H1 (cell line): ENCODE measurements at regions not wholly inside any gene's neighbourhood (a gene's known extent, or its start where the extent isn't known, plus 50 kb on each side); places are given as distances from the start of the nearest gene placed in this dataset.

Experiments
- BACH1 ChIP-seq: IDR thresholded peaks from 2 replicates; pipeline ENCODE4 v1.6.1; 2012; ENCODE audit warnings: low read length, improper control_type of control experiment
- BCL11A ChIP-seq, 2 experiments: IDR thresholded peaks; one replicate each; pipeline ENCODE4 v1.6.1; 2011; ENCODE audit warnings: low read depth in 2 of 2, low read length in 2 of 2, mild to moderate bottlenecking in 2 of 2
- HDAC6 ChIP-seq: IDR thresholded peaks from one replicate; pipeline ENCODE4 v1.7.1; 2012; ENCODE audit warnings: low read depth, mild to moderate bottlenecking, inconsistent platforms, low read length, moderate library complexity
- KDM4A ChIP-seq: IDR thresholded peaks from one replicate; pipeline ENCODE4 v1.7.1; 2012; ENCODE audit warnings: low read depth, mild to moderate bottlenecking, moderate library complexity, low read length, inconsistent platforms; ENCODE audit not compliant: severe bottlenecking
- POLR2AphosphoS5 ChIP-seq: IDR thresholded peaks from 2 replicates; pipeline ENCODE4 v1.6.1; 2011; ENCODE audit warnings: low read depth, low read length
- RBBP5 ChIP-seq: IDR thresholded peaks from 2 replicates; pipeline ENCODE4 v1.7.1; 2012; ENCODE audit warnings: low read depth, mild to moderate bottlenecking, inconsistent platforms, low read length, moderate library complexity, borderline replicate concordance
- SP4 ChIP-seq: IDR thresholded peaks from 2 replicates; pipeline ENCODE4 v1.6.1; 2012; ENCODE audit warnings: low read length, inconsistent platforms
- TAF1 ChIP-seq: IDR thresholded peaks from 2 replicates; pipeline ENCODE4 v1.6.1; 2011; ENCODE audit warnings: mild to moderate bottlenecking, low read depth, low read length

GRCh38 chr9:23467276-23467675, 358.8 kb downstream of the ELAVL2 start (continued):
- no peak for TF ChIP-seq BACH1
- TF ChIP-seq TAF1 = no peak
- no peak for TF ChIP-seq POLR2AphosphoS5
- TF ChIP-seq KDM4A = no peak
- no peak for TF ChIP-seq SP4
- TF ChIP-seq BCL11A (IDR thresholded peaks at IDR 0.05; ENCODE audit: low read depth in 2 of 2, low read length in 2 of 2) = no peak
- TF ChIP-seq RBBP5 = no peak
- TF ChIP-seq HDAC6 = no peak
- TF ChIP-seq, all 59 proteins: peak for 0
